Retinal pigment epithelial cell (primary cell): ENCODE measurements at regions not wholly inside any gene's neighbourhood (a gene's known extent, or its start where the extent isn't known, plus 50 kb on each side); places are given as distances from the start of the nearest gene placed in this dataset.
"Not testable (repeated sequence)": the region's sequence is repeated elsewhere in the genome, so short reads cannot be mapped to it uniquely, and the experiment has no call there.

ENCODE experiments used
- DNase-seq: peaks from one replicate; pipeline ENCODE4 v3.0.0-alpha.2; 2010; ENCODE audit warnings: low read depth
- H3K4me3 ChIP-seq: 2 replicates; pipeline ENCODE4 v1.5.1; 2011; ENCODE audit warnings: mild to moderate bottlenecking, low read length, control low read depth, moderate library complexity
- CTCF ChIP-seq: conservative IDR thresholded peaks from 2 replicates; pipeline ENCODE4 v1.5.1; 2011; ENCODE audit warnings: low read depth, low read length, control low read depth, inconsistent platforms

GRCh38 chr4:133544097-133544496 is 395.0 kb downstream of the PCDH10 start:
- DNase-seq = no peak
- H3K4me3 ChIP-seq = no peak overlapping the region
- no peak for TF ChIP-seq CTCF

- DNase-seq = no peak
- no peak overlapping the region for H3K4me3 ChIP-seq
- no peak for TF ChIP-seq CTCF
These were observed 388.7 kb downstream of the PCDH10 start for GRCh38 chr4:133537780-133538281.

- DNase-seq, H3K4me3 ChIP-seq: not testable (repeated sequence)
These were observed 385.1 kb downstream of the PCDH10 start for GRCh38 chr4:133534224-133534623.

GRCh38 chr4:133524369-133524768 is 375.3 kb downstream of the PCDH10 start:
- H3K4me3 ChIP-seq = no peak overlapping the region
- DNase-seq = no peak
- TF ChIP-seq CTCF = no peak

GRCh38 chr4:133513901-133514300 is 364.8 kb downstream of the PCDH10 start:
- TF ChIP-seq CTCF = no peak
- no peak for DNase-seq
- no peak overlapping the region for H3K4me3 ChIP-seq

GRCh38 chr4:133498149-133498548 is 349.1 kb downstream of the PCDH10 start:
- DNase-seq = no peak
- TF ChIP-seq CTCF = no peak
- H3K4me3 ChIP-seq = no peak overlapping the region

GRCh38 chr4:133493776-133494175 is 344.7 kb downstream of the PCDH10 start:
- TF ChIP-seq CTCF = no peak

GRCh38 chr4:133493241-133493640 is 344.1 kb downstream of the PCDH10 start:
- no peak for TF ChIP-seq CTCF

More at GRCh38 chr4:133493776-133494175, 344.7 kb downstream of the PCDH10 start:
- H3K4me3 ChIP-seq = no peak overlapping the region
- no peak for DNase-seq

More at GRCh38 chr4:133493241-133493640, 344.1 kb downstream of the PCDH10 start:
- DNase-seq = peak; percentile 46
- no peak overlapping the region for H3K4me3 ChIP-seq
